ENCODE measurements at regions not wholly inside any gene's neighbourhood (a gene's known extent, or its start where the extent isn't known, plus 50 kb on each side); places are given as distances from the start of the nearest gene placed in this dataset.

DNA sequence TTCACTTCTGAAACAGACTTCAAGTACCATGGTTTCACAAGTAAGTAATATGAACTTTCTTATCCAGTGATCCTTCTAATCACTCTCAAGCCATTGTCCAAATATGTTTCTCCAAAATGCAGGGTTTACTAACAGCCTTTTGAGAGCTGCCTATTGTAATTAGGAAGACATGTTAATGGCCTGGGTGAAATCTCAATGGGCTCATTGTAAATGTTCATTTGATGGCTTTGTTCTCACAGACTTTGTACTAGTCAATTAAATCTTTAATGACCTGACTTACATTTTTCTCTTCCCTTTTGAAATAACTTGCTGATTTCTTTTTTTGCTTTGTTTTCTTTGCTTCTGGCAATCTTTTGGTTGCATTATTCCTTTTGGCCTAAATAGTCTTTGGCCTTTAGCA is 444.8 kb downstream of the LIG4 start:
- no peak overlapping the region for H3K4me3 ChIP-seq
- TF ChIP-seq CTCF (IDR thresholded peaks at IDR 0.05) (no peak), POLR2A (IDR thresholded peaks at IDR 0.05) (no peak)
- H3K4me1 ChIP-seq, result no peaks in the 10 kb centered on the region
- no peak for DNase-seq
- no peaks in the 10 kb centered on the region for H3K9me3 ChIP-seq
- no peak for ATAC-seq
- H3K36me3 ChIP-seq, result no peaks in the 10 kb centered on the region
- intact Hi-C loops (cut with DNase I), result no loop called here
- H3K27ac ChIP-seq, result no peak overlapping the region
- H3K27me3 ChIP-seq, result no peaks in the 10 kb centered on the region

DNA sequence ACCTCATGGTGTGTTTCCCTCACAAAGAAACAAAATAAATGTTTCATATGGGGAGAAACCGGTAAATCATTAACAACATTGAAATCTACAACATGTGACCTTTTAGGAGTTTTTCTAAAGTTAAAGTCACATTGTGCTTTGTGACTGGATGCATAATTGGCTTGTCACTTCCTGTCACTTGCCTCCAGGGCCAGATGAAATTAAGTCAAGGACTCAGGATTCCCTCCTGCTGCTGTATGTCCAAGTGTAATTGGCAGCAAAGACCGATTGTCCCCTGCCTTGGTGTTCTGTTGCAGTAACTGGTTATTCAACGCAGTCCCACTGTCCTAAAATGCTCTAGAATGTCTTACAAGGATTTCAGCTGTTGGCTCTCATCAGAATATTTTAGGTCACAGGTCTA is 448.2 kb downstream of the LIG4 start:
- DNase-seq, result no peak
- H3K27ac ChIP-seq, result no peak overlapping the region
- ATAC-seq, result no peak
- no peaks in the 10 kb centered on the region for H3K36me3 ChIP-seq
- 39% methylated on average over 3 of the region's 3 CpGs for WGBS (ENCODE audit: insufficient coverage, low coverage, low lambda C conversion rate, missing lambda C conversion rate)
- H3K4me3 ChIP-seq, result no peak overlapping the region
- no peaks in the 10 kb centered on the region for H3K9me3 ChIP-seq
- H3K4me1 ChIP-seq, result no peaks in the 10 kb centered on the region
- intact Hi-C loops (cut with DNase I), result no loop called here
- no peaks in the 10 kb centered on the region for H3K27me3 ChIP-seq
- TF ChIP-seq POLR2A (IDR thresholded peaks at IDR 0.05) (no peak), CTCF (IDR thresholded peaks at IDR 0.05) (no peak)

DNA sequence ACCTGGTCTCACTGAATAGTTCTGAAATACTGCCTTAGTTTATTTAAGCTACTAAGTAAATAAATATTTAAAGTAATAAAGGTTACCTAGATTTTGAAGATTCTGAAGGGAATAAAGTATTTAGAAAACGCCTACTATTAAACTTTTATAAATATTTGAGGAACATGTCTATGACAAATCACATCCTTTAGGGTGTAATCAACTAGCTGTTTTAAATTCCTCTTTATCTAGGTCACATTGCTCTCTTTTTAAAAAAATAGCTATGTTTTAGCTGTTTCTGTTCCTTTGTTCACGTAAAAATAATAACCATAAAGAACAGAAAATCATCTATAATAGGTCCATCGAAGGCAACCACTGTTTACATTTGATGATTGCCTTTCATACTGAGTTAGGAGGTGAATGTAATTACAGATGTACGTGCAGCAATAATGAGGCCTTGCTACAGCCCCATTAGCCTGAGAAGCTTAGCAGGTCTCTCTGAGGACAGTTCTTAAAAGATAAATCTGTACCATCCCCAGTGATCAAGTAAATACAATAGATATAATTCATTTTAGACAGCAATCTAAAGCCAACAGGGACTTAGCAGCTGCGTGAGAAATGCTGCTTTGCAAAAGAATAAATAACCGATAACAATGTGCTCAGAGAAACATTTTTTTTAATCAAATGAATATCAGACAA is 449.5 kb downstream of the LIG4 start:
- H3K27me3 ChIP-seq, result no peaks in the 10 kb centered on the region
- no peak for ATAC-seq
- no peak overlapping the region for H3K4me3 ChIP-seq
- TF ChIP-seq CTCF (IDR thresholded peaks at IDR 0.05), result no peak
- TF ChIP-seq POLR2A (IDR thresholded peaks at IDR 0.05), result no peak
- H3K9me3 ChIP-seq, result no peaks in the 10 kb centered on the region
- H3K36me3 ChIP-seq, result no peaks in the 10 kb centered on the region
- no peak overlapping the region for H3K27ac ChIP-seq
- no peaks in the 10 kb centered on the region for H3K4me1 ChIP-seq
- WGBS (ENCODE audit: insufficient coverage, low coverage, low lambda C conversion rate, missing lambda C conversion rate), result 39% methylated on average over 6 of the region's 6 CpGs
- intact Hi-C loops (cut with DNase I), result no loop called here
- no peak for DNase-seq

- DNase-seq, result no peak
- WGBS (ENCODE audit: insufficient coverage, low coverage, low lambda C conversion rate, missing lambda C conversion rate), result 63% methylated on average over 1 of the region's 1 CpG
- no peak for ATAC-seq
- no peaks in the 10 kb centered on the region for H3K27me3 ChIP-seq
- no peaks in the 10 kb centered on the region for H3K36me3 ChIP-seq
- H3K9me3 ChIP-seq, result no peaks in the 10 kb centered on the region
- H3K27ac ChIP-seq, result no peak overlapping the region
- no peak overlapping the region for H3K4me3 ChIP-seq
- H3K4me1 ChIP-seq, result no peaks in the 10 kb centered on the region
- TF ChIP-seq CTCF (IDR thresholded peaks at IDR 0.05), result no peak
- no peak for TF ChIP-seq POLR2A (IDR thresholded peaks at IDR 0.05)
- intact Hi-C loops (cut with DNase I), result no loop called here
Observed at GRCh38 chr13:107764046-107764445, 451.3 kb downstream of the LIG4 start.

DNA sequence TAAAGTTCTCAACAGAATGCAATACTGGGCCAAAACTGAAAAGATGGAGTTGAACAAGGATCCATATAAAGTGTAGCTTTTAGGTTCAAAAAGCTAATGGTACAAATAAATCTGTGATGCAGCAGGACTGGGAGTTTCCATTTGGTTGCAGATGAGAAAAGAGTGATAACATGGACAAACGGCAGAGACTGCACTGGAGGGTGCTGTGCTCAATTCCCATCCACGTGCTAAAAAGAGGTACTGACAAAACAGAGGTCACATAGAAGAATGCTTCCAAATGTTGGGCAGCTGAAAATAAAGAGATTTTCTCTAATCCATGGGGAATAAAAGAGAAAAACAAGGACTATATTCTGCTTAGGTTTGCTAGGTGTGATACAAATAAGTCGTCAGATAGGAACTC is 461.6 kb downstream of the LIG4 start:
- intact Hi-C loops (cut with DNase I), result no loop called here
- 27% methylated on average over 3 of the region's 3 CpGs for WGBS (ENCODE audit: insufficient coverage, low coverage, low lambda C conversion rate, missing lambda C conversion rate)
- H3K4me1 ChIP-seq, result no peaks in the 10 kb centered on the region

More for the DNA sequence above, 461.6 kb downstream of the LIG4 start:
- Histone ChIP-seq H3K36me3 (no peaks in the 10 kb centered on the region), H3K27me3 (no peaks in the 10 kb centered on the region), H3K27ac (no peak overlapping the region), H3K9me3 (no peaks in the 10 kb centered on the region), H3K4me3 (no peak overlapping the region)
- no peak for TF ChIP-seq POLR2A (IDR thresholded peaks at IDR 0.05)
- no peak for TF ChIP-seq CTCF (IDR thresholded peaks at IDR 0.05)
- DNase-seq (no peak), ATAC-seq (no peak)
